Astrocyte (in vitro differentiated cells and primary cell): ENCODE measurements at regions not wholly inside any gene's neighbourhood (a gene's known extent, or its start where the extent isn't known, plus 50 kb on each side); places are given as distances from the start of the nearest gene placed in this dataset.

Experiments used
- EZH2 ChIP-seq: IDR thresholded peaks from 2 replicates; pipeline ENCODE4 v1.6.1; 2012; ENCODE audit warnings: mild to moderate bottlenecking, low read length, inconsistent platforms; ENCODE audit not compliant: insufficient read depth
- TF ChIP-seq, protein P1 (sequence below): IDR thresholded peaks from 2 replicates; pipeline ENCODE4 v1.5.1; 2011; ENCODE audit warnings: low read depth, mild to moderate bottlenecking, inconsistent platforms, low read length, moderate library complexity; ENCODE audit not compliant: insufficient read depth

DNA sequence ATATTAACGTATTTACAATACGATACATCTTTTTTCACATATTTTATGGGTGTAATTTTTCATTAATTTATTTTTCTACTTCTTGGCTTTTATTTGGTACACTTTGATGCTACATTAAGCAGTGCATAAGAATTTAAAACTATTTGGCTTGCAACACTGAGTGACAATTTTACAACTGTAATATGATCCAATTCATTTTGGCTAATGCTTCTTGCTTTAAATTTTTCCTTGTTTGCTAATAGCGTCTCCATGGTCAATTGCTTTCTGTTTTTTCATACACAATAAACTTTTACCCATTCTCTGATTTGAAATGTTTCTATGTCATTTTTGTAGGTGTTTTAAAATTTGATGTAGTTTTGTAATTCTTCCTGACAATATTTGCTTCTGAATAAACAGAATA is 773.2 kb downstream of the FAM181B start:
- TF ChIP-seq, protein P1, sequence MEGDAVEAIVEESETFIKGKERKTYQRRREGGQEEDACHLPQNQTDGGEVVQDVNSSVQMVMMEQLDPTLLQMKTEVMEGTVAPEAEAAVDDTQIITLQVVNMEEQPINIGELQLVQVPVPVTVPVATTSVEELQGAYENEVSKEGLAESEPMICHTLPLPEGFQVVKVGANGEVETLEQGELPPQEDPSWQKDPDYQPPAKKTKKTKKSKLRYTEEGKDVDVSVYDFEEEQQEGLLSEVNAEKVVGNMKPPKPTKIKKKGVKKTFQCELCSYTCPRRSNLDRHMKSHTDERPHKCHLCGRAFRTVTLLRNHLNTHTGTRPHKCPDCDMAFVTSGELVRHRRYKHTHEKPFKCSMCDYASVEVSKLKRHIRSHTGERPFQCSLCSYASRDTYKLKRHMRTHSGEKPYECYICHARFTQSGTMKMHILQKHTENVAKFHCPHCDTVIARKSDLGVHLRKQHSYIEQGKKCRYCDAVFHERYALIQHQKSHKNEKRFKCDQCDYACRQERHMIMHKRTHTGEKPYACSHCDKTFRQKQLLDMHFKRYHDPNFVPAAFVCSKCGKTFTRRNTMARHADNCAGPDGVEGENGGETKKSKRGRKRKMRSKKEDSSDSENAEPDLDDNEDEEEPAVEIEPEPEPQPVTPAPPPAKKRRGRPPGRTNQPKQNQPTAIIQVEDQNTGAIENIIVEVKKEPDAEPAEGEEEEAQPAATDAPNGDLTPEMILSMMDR, result no peak
- TF ChIP-seq EZH2, result no peak
